ENCODE measurements at regions not wholly inside any gene's neighbourhood (a gene's known extent, or its start where the extent isn't known, plus 50 kb on each side); places are given as distances from the start of the nearest gene placed in this dataset.

- Histone ChIP-seq H3K4me2 (no peak overlapping the region), H3K27ac (no peak overlapping the region), H4K20me1 (ENCODE audit: insufficient read depth) (no peaks in the 10 kb centered on the region), H3K9ac (no peak overlapping the region), H3K36me3 (ENCODE audit: insufficient read depth) (no peaks in the 10 kb centered on the region), H3K4me3 (IDR thresholded peaks at IDR 0.05; ENCODE audit: insufficient read depth, low read depth, low read length) (no peak overlapping the region), H3K27me3 (ENCODE audit: insufficient read depth, low read depth) (no peaks in the 10 kb centered on the region), H3K79me2 (ENCODE audit: insufficient read depth, low read depth) (no peaks in the 10 kb centered on the region), H2AFZ (ENCODE audit: low read depth) (no peak overlapping the region), H3K4me1 (ENCODE audit: low read depth, poor library complexity, severe bottlenecking) (no peaks in the 10 kb centered on the region)
- TF ChIP-seq CTCF (conservative IDR thresholded peaks at IDR 0.05; ENCODE audit: low read depth, low read length) = no peak
Observed at GRCh38 chr20:12076200-12076599, 158.5 kb downstream of the BTBD3 start.

GRCh38 chr20:12077875-12078274 is 160.2 kb downstream of the BTBD3 start:
- Histone ChIP-seq H3K4me3 (IDR thresholded peaks at IDR 0.05; ENCODE audit: insufficient read depth, low read depth, low read length) (no peak overlapping the region), H3K27ac (no peak overlapping the region), H3K4me1 (ENCODE audit: low read depth, poor library complexity, severe bottlenecking) (no peaks in the 10 kb centered on the region), H4K20me1 (ENCODE audit: insufficient read depth) (no peaks in the 10 kb centered on the region), H3K9ac (no peak overlapping the region), H3K36me3 (ENCODE audit: insufficient read depth) (no peaks in the 10 kb centered on the region), H2AFZ (ENCODE audit: low read depth) (no peak overlapping the region), H3K27me3 (ENCODE audit: insufficient read depth, low read depth) (no peaks in the 10 kb centered on the region), H3K79me2 (ENCODE audit: insufficient read depth, low read depth) (no peaks in the 10 kb centered on the region), H3K4me2 (no peak overlapping the region)
- no peak for TF ChIP-seq CTCF (conservative IDR thresholded peaks at IDR 0.05; ENCODE audit: low read depth, low read length)

GRCh38 chr20:12079490-12079889 is 161.8 kb downstream of the BTBD3 start:
- H3K4me3 ChIP-seq (IDR thresholded peaks at IDR 0.05; ENCODE audit: insufficient read depth, low read depth, low read length) = no peak overlapping the region
- no peaks in the 10 kb centered on the region for H3K79me2 ChIP-seq (ENCODE audit: insufficient read depth, low read depth)
- H3K36me3 ChIP-seq (ENCODE audit: insufficient read depth) = no peaks in the 10 kb centered on the region
- H2AFZ ChIP-seq (ENCODE audit: low read depth) = no peak overlapping the region
- H3K4me2 ChIP-seq = no peak overlapping the region
- no peaks in the 10 kb centered on the region for H4K20me1 ChIP-seq (ENCODE audit: insufficient read depth)
- H3K9ac ChIP-seq = no peak overlapping the region
- TF ChIP-seq CTCF (conservative IDR thresholded peaks at IDR 0.05; ENCODE audit: low read depth, low read length) = no peak
- H3K27me3 ChIP-seq (ENCODE audit: insufficient read depth, low read depth) = no peaks in the 10 kb centered on the region
- H3K4me1 ChIP-seq (ENCODE audit: low read depth, poor library complexity, severe bottlenecking) = no peaks in the 10 kb centered on the region
- no peak overlapping the region for H3K27ac ChIP-seq

GRCh38 chr20:12083269-12083668 is 165.6 kb downstream of the BTBD3 start:
- Histone ChIP-seq H3K9ac (no peak overlapping the region), H3K79me2 (ENCODE audit: insufficient read depth, low read depth) (no peaks in the 10 kb centered on the region), H3K36me3 (ENCODE audit: insufficient read depth) (no peaks in the 10 kb centered on the region), H2AFZ (ENCODE audit: low read depth) (no peak overlapping the region), H3K4me1 (ENCODE audit: low read depth, poor library complexity, severe bottlenecking) (no peaks in the 10 kb centered on the region), H3K27me3 (ENCODE audit: insufficient read depth, low read depth) (no peaks in the 10 kb centered on the region), H4K20me1 (ENCODE audit: insufficient read depth) (no peaks in the 10 kb centered on the region), H3K4me3 (IDR thresholded peaks at IDR 0.05; ENCODE audit: insufficient read depth, low read depth, low read length) (no peak overlapping the region), H3K27ac (no peak overlapping the region), H3K4me2 (no peak overlapping the region)
- TF ChIP-seq CTCF (conservative IDR thresholded peaks at IDR 0.05; ENCODE audit: low read depth, low read length) = no peak

- no peak overlapping the region for H3K9ac ChIP-seq
- no peaks in the 10 kb centered on the region for H3K79me2 ChIP-seq (ENCODE audit: insufficient read depth, low read depth)
- no peak for TF ChIP-seq CTCF (conservative IDR thresholded peaks at IDR 0.05; ENCODE audit: low read depth, low read length)
- no peaks in the 10 kb centered on the region for H4K20me1 ChIP-seq (ENCODE audit: insufficient read depth)
- no peaks in the 10 kb centered on the region for H3K36me3 ChIP-seq (ENCODE audit: insufficient read depth)
- no peak overlapping the region for H3K4me2 ChIP-seq
- H3K27me3 ChIP-seq (ENCODE audit: insufficient read depth, low read depth) = no peaks in the 10 kb centered on the region
- H2AFZ ChIP-seq (ENCODE audit: low read depth) = no peak overlapping the region
- H3K27ac ChIP-seq = no peak overlapping the region
- no peak overlapping the region for H3K4me3 ChIP-seq (IDR thresholded peaks at IDR 0.05; ENCODE audit: insufficient read depth, low read depth, low read length)
- H3K4me1 ChIP-seq (ENCODE audit: low read depth, poor library complexity, severe bottlenecking) = no peaks in the 10 kb centered on the region
Observed at GRCh38 chr20:12084482-12084881, 166.8 kb downstream of the BTBD3 start.

All from KMS-11 (cell line).